CD8-positive, alpha-beta memory T cell (primary cell): ENCODE measurements at regions not wholly inside any gene's neighbourhood (a gene's known extent, or its start where the extent isn't known, plus 50 kb on each side); places are given as distances from the start of the nearest gene placed in this dataset.

Source experiments
- CTCF ChIA-PET: fragments of 350-600 bp; sonication (Branson Sonifier 250); formaldehyde crosslinking; loops from one replicate; lab custom pipeline; 2021; ENCODE audit warnings: antibody characterized with exemption; lab: Charles Lee
- POLR2A ChIA-PET: fragments of 350-600 bp; sonication (Branson Sonifier 250); formaldehyde crosslinking; loops from one replicate; lab custom pipeline; 2021; ENCODE audit warnings: antibody characterized with exemption; lab: Charles Lee
- DNase-seq, 5 donors: peaks; one replicate each; pipeline versions ENCODE4 v3.0.0 to v3.0.0-alpha.2; 2020 to 2022; ENCODE audit warnings: mixed read lengths in 1 of 5
- H3K27ac ChIP-seq: one replicate; pipeline ENCODE4 v1.7.0; 2013; ENCODE audit warnings: low read depth, mild to moderate bottlenecking, low read length, moderate library complexity
- H3K27me3 ChIP-seq: 2 replicates; pipeline ENCODE4 v1.7.0; 2013; ENCODE audit warnings: low read length, mild to moderate bottlenecking; ENCODE audit not compliant: insufficient read depth, poor library complexity, severe bottlenecking
- H3K36me3 ChIP-seq: 2 replicates; pipeline ENCODE4 v1.7.0; 2013; ENCODE audit warnings: mild to moderate bottlenecking, low read length, moderate library complexity; ENCODE audit not compliant: insufficient read depth
- H3K4me1 ChIP-seq: 2 replicates; pipeline ENCODE4 v1.7.0; 2013; ENCODE audit warnings: mild to moderate bottlenecking, low read length, moderate library complexity; ENCODE audit not compliant: insufficient read depth
- H3K4me3 ChIP-seq: 2 replicates; pipeline ENCODE4 v1.7.0; 2013; ENCODE audit warnings: mild to moderate bottlenecking, low read length
- H3K9me3 ChIP-seq: 2 replicates; pipeline ENCODE4 v1.7.0; 2013; ENCODE audit warnings: mild to moderate bottlenecking, low read length
- H3K27ac Mint-ChIP-seq, 8 donors: one replicate each; pipeline ENCODE4 v1.8.0; 2020 to 2021; ENCODE audit warnings: mixed read lengths in 8 of 8, mild to moderate bottlenecking in 6 of 8, inconsistent platforms in 3 of 8, moderate library complexity in 3 of 8
- H3K27me3 Mint-ChIP-seq, 2 donors: one replicate each; pipeline ENCODE4 v1.8.0; 2020 to 2021; ENCODE audit warnings: mixed read lengths in 2 of 2, mild to moderate bottlenecking in 1 of 2, moderate library complexity in 1 of 2
- H3K36me3 Mint-ChIP-seq, 3 donors: one replicate each; pipeline ENCODE4 v1.8.0; 2020 to 2021; ENCODE audit warnings: mixed read lengths in 3 of 3, inconsistent platforms in 1 of 3, mild to moderate bottlenecking in 1 of 3
- H3K4me1 Mint-ChIP-seq, 3 donors: one replicate each; pipeline ENCODE4 v1.8.0; 2020 to 2021; ENCODE audit warnings: mixed read lengths in 3 of 3, inconsistent platforms in 1 of 3, mild to moderate bottlenecking in 1 of 3
- H3K4me3 Mint-ChIP-seq, 7 donors: one replicate each; pipeline ENCODE4 v1.8.0; 2020 to 2021; ENCODE audit warnings: mixed read lengths in 7 of 7, mild to moderate bottlenecking in 6 of 7, moderate library complexity in 4 of 7, inconsistent platforms in 2 of 7
- H3K9me3 Mint-ChIP-seq, 5 donors: one replicate each; pipeline ENCODE4 v1.8.0; 2020 to 2022; ENCODE audit warnings: mixed read lengths in 5 of 5, mild to moderate bottlenecking in 3 of 5, moderate library complexity in 2 of 5, inconsistent platforms in 1 of 5

- Mint-ChIP-seq H3K36me3 (no peaks in the 10 kb centered on the region), H3K27ac (no peak overlapping the region), H3K4me3 (no peak overlapping the region), H3K9me3 (peaks cover 0 to 3% (median 0%) of the 10 kb centered on the region in 5 donors), H3K4me1 (no peaks in the 10 kb centered on the region), H3K27me3 (peaks cover 4 to 8% of the 10 kb centered on the region in 2 donors)
- Histone ChIP-seq H3K27ac (no peak overlapping the region), H3K4me1 (no peaks in the 10 kb centered on the region), H3K9me3 (no peaks in the 10 kb centered on the region), H3K4me3 (no peak overlapping the region), H3K36me3 (no peaks in the 10 kb centered on the region), H3K27me3 (no peaks in the 10 kb centered on the region)
- CTCF ChIA-PET: no interaction called here
- no peak for DNase-seq
- POLR2A ChIA-PET: no interaction called here
Observed at GRCh38 chr15:29446480-29446879, 176.9 kb upstream of the NSMCE3 start.

- Histone ChIP-seq H3K9me3 (no peaks in the 10 kb centered on the region), H3K36me3 (no peaks in the 10 kb centered on the region), H3K4me1 (no peaks in the 10 kb centered on the region), H3K27ac (no peak overlapping the region), H3K27me3 (no peaks in the 10 kb centered on the region), H3K4me3 (no peak overlapping the region)
- no peak overlapping the region for H3K4me3 Mint-ChIP-seq
- no peaks in the 10 kb centered on the region for H3K36me3 Mint-ChIP-seq
- no peak overlapping the region for H3K27ac Mint-ChIP-seq
- DNase-seq: no peak
- H3K27me3 Mint-ChIP-seq: peaks cover 2 to 11% of the 10 kb centered on the region in 2 donors
- peaks cover 0 to 4% (median 0%) of the 10 kb centered on the region in 5 donors for H3K9me3 Mint-ChIP-seq
- ChIA-PET POLR2A (no interaction called here), CTCF (no interaction called here)
- no peaks in the 10 kb centered on the region for H3K4me1 Mint-ChIP-seq
Observed at GRCh38 chr15:29442532-29442931, 172.9 kb upstream of the NSMCE3 start.

GRCh38 chr15:29440541-29440940, 170.9 kb upstream of the NSMCE3 start:
- Mint-ChIP-seq H3K27ac (peak overlapping the region in 1 of 8 donors; percentile 29), H3K27me3 (peaks cover 0 to 11% of the 10 kb centered on the region in 2 donors), H3K4me3 (no peak overlapping the region), H3K36me3 (no peaks in the 10 kb centered on the region), H3K4me1 (no peaks in the 10 kb centered on the region), H3K9me3 (peaks cover 0 to 4% (median 0%) of the 10 kb centered on the region in 5 donors)
- no peaks in the 10 kb centered on the region for H3K27me3 ChIP-seq
- no peaks in the 10 kb centered on the region for H3K36me3 ChIP-seq
- ChIA-PET POLR2A (no interaction called here), CTCF (no interaction called here)
- no peak for DNase-seq
- no peak overlapping the region for H3K4me3 ChIP-seq
- H3K27ac ChIP-seq: no peak overlapping the region
- H3K4me1 ChIP-seq: no peaks in the 10 kb centered on the region
- no peaks in the 10 kb centered on the region for H3K9me3 ChIP-seq

- Mint-ChIP-seq H3K36me3 (no peaks in the 10 kb centered on the region), H3K9me3 (peaks cover 0 to 4% (median 0%) of the 10 kb centered on the region in 5 donors), H3K4me3 (no peak overlapping the region), H3K27ac (no peak overlapping the region), H3K27me3 (peaks cover 0 to 20% of the 10 kb centered on the region in 2 donors), H3K4me1 (no peaks in the 10 kb centered on the region)
- Histone ChIP-seq H3K27me3 (no peaks in the 10 kb centered on the region), H3K36me3 (no peaks in the 10 kb centered on the region), H3K9me3 (no peaks in the 10 kb centered on the region), H3K4me1 (no peaks in the 10 kb centered on the region), H3K4me3 (no peak overlapping the region), H3K27ac (no peak overlapping the region)
- ChIA-PET CTCF (no interaction called here), POLR2A (no interaction called here)
- no peak for DNase-seq
Observed at GRCh38 chr15:29438703-29439055, 169.1 kb upstream of the NSMCE3 start.

GRCh38 chr15:29437888-29438702, 168.5 kb upstream of the NSMCE3 start:
- no peaks in the 10 kb centered on the region for H3K4me1 Mint-ChIP-seq
- Histone ChIP-seq H3K4me1 (no peaks in the 10 kb centered on the region), H3K9me3 (no peaks in the 10 kb centered on the region), H3K4me3 (no peak overlapping the region), H3K36me3 (no peaks in the 10 kb centered on the region), H3K27ac (no peak overlapping the region), H3K27me3 (no peaks in the 10 kb centered on the region)
- H3K27ac Mint-ChIP-seq: no peak overlapping the region
- no peak for DNase-seq
- H3K36me3 Mint-ChIP-seq: no peaks in the 10 kb centered on the region
- ChIA-PET POLR2A (no interaction called here), CTCF (no interaction called here)
- H3K4me3 Mint-ChIP-seq: no peak overlapping the region
- H3K27me3 Mint-ChIP-seq: peaks cover 0 to 26% of the 10 kb centered on the region in 2 donors
- peaks cover 0 to 4% (median 0%) of the 10 kb centered on the region in 5 donors for H3K9me3 Mint-ChIP-seq

- POLR2A ChIA-PET: no interaction called here
- no peaks in the 10 kb centered on the region for H3K27me3 ChIP-seq
- no peaks in the 10 kb centered on the region for H3K36me3 ChIP-seq
- Mint-ChIP-seq H3K36me3 (no peaks in the 10 kb centered on the region), H3K4me3 (no peak overlapping the region), H3K9me3 (no peaks in the 10 kb centered on the region), H3K27me3 (peaks cover 0 to 18% of the 10 kb centered on the region in 2 donors), H3K4me1 (no peaks in the 10 kb centered on the region), H3K27ac (no peak overlapping the region)
- no peaks in the 10 kb centered on the region for H3K4me1 ChIP-seq
- CTCF ChIA-PET: no interaction called here
- H3K4me3 ChIP-seq: no peak overlapping the region
- no peak overlapping the region for H3K27ac ChIP-seq
- H3K9me3 ChIP-seq: no peaks in the 10 kb centered on the region
- DNase-seq: no peak
Observed at GRCh38 chr15:29435811-29436210, 166.2 kb upstream of the NSMCE3 start.

- H3K27me3 ChIP-seq: no peaks in the 10 kb centered on the region
- H3K27me3 Mint-ChIP-seq: peaks cover 0 to 15% of the 10 kb centered on the region in 2 donors
- no peak for DNase-seq
- H3K4me3 Mint-ChIP-seq: no peak overlapping the region
- no peaks in the 10 kb centered on the region for H3K4me1 Mint-ChIP-seq
- H3K4me1 ChIP-seq: no peaks in the 10 kb centered on the region
- no peaks in the 10 kb centered on the region for H3K36me3 Mint-ChIP-seq
- CTCF ChIA-PET: no interaction called here
- H3K4me3 ChIP-seq: no peak overlapping the region
- no peaks in the 10 kb centered on the region for H3K9me3 ChIP-seq
- no peak overlapping the region for H3K27ac Mint-ChIP-seq
- no peak overlapping the region for H3K27ac ChIP-seq
- H3K36me3 ChIP-seq: no peaks in the 10 kb centered on the region
- POLR2A ChIA-PET: no interaction called here
- H3K9me3 Mint-ChIP-seq: no peaks in the 10 kb centered on the region
Observed at GRCh38 chr15:29434280-29434679, 164.7 kb upstream of the NSMCE3 start.

- H3K27me3 ChIP-seq: no peaks in the 10 kb centered on the region
- H3K4me3 Mint-ChIP-seq: no peak overlapping the region
- no peaks in the 10 kb centered on the region for H3K4me1 ChIP-seq
- H3K9me3 ChIP-seq: no peaks in the 10 kb centered on the region
- ChIA-PET CTCF (no interaction called here), POLR2A (no interaction called here)
- H3K27ac ChIP-seq: no peak overlapping the region
- H3K4me3 ChIP-seq: no peak overlapping the region
- no peaks in the 10 kb centered on the region for H3K36me3 Mint-ChIP-seq
- no peaks in the 10 kb centered on the region for H3K9me3 Mint-ChIP-seq
- peaks cover 0 to 15% of the 10 kb centered on the region in 2 donors for H3K27me3 Mint-ChIP-seq
- no peaks in the 10 kb centered on the region for H3K4me1 Mint-ChIP-seq
- DNase-seq: no peak
- H3K27ac Mint-ChIP-seq: no peak overlapping the region
- no peaks in the 10 kb centered on the region for H3K36me3 ChIP-seq
Observed at GRCh38 chr15:29433507-29434248, 164.1 kb upstream of the NSMCE3 start.
